Esophagus muscularis mucosa (tissue), 4 donors: ENCODE measurements at regions not wholly inside any gene's neighbourhood (a gene's known extent, or its start where the extent isn't known, plus 50 kb on each side); places are given as distances from the start of the nearest gene placed in this dataset.

ENCODE experiments used
- CTCF ChIP-seq, 3 experiments: fragments of 200-600 bp in 2 of 3; fragments of 450-650 bp in 1 of 3; sonication (generic) in 2 of 3; IDR thresholded peaks; one replicate each; pipeline ENCODE4 v1.5.1; 2017 to 2019; ENCODE audit warnings: antibody characterized with exemption in 3 of 3, mild to moderate bottlenecking in 2 of 3, moderate library complexity in 1 of 3
- EP300 ChIP-seq: sonication (generic); formaldehyde crosslinking; IDR thresholded peaks from one replicate; pipeline ENCODE4 v1.6.1; 2017; ENCODE audit warnings: antibody characterized with exemption
- POLR2A ChIP-seq: fragments of 450-650 bp; IDR thresholded peaks from one replicate; pipeline ENCODE4 v1.6.1; 2017; ENCODE audit warnings: antibody characterized with exemption, moderate library complexity, mild to moderate bottlenecking, low read depth
- POLR2AphosphoS5 ChIP-seq, 2 donors: sonication (generic); formaldehyde crosslinking; IDR thresholded peaks; one replicate each; pipeline ENCODE4 v1.6.1; 2017; ENCODE audit warnings: antibody characterized with exemption in 2 of 2

- TF ChIP-seq CTCF (IDR thresholded peaks at IDR 0.05) (no peak), EP300 (no peak), POLR2AphosphoS5 (IDR thresholded peaks at IDR 0.05) (no peak), POLR2A (no peak)
Measured at GRCh38 chr6:8831366-8832152, 396.2 kb upstream of the SLC35B3 start.
